T-helper 2 cell treated with Interferon-gamma antibody and Interleukin-4, amounts not matched to agents 5 μg/mL and 100 μg/mL, for 36 hours (primary cell): ENCODE measurements at regions not wholly inside any gene's neighbourhood (a gene's known extent, or its start where the extent isn't known, plus 50 kb on each side); places are given as distances from the start of the nearest gene placed in this dataset.

Experiments
- DNase-seq: peaks from one replicate; pipeline ENCODE4 v3.0.0; 2021; ENCODE audit warnings: low spot score
- H3K27ac Mint-ChIP-seq: one replicate; pipeline ENCODE4 v1.8.0; 2021; ENCODE audit warnings: mild to moderate bottlenecking, mixed read lengths
- H3K27me3 Mint-ChIP-seq: one replicate; pipeline ENCODE4 v1.8.0; 2021; ENCODE audit warnings: low read depth, mixed read lengths
- H3K36me3 Mint-ChIP-seq: one replicate; pipeline ENCODE4 v1.8.0; 2021; ENCODE audit warnings: low read depth, mixed read lengths
- H3K4me1 Mint-ChIP-seq: one replicate; pipeline ENCODE4 v1.8.0; 2021; ENCODE audit warnings: low read depth, mixed read lengths
- H3K4me3 Mint-ChIP-seq: one replicate; pipeline ENCODE4 v1.8.0; 2022; ENCODE audit warnings: mild to moderate bottlenecking, moderate library complexity, mixed read lengths
- H3K9me3 Mint-ChIP-seq: one replicate; pipeline ENCODE4 v1.8.0; 2021; ENCODE audit warnings: mixed read lengths

- Mint-ChIP-seq H3K27me3 (no peaks in the 10 kb centered on the region), H3K4me1 (no peaks in the 10 kb centered on the region), H3K9me3 (no peaks in the 10 kb centered on the region), H3K4me3 (no peak overlapping the region), H3K27ac (no peak overlapping the region), H3K36me3 (no peaks in the 10 kb centered on the region)
- DNase-seq: no peak
Measured at GRCh38 chr10:111432588-111432987, 355.8 kb downstream of the ADRA2A start.

DNA sequence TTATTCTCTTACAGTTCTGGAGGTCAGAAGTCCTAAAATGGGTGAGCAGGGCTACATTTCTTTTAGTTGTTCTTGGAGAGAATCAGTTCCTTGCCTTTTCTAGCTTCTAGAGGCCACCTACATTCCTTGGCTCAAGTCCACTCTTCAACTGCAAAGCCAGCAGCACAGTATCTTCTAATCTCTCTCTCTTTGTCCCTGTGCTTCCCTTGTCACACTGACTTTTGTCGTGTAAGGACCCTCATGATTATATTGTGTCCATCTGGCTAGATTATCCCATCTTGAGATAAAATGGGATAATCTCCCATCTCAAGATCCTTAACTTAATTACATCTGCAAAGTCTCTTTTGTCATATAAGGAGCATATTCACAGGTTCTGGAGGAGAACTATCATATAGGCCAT is 359.0 kb downstream of the ADRA2A start:
- Mint-ChIP-seq H3K36me3 (no peaks in the 10 kb centered on the region), H3K9me3 (no peaks in the 10 kb centered on the region), H3K27me3 (no peaks in the 10 kb centered on the region), H3K4me1 (no peaks in the 10 kb centered on the region), H3K4me3 (no peak overlapping the region), H3K27ac (no peak overlapping the region)
- DNase-seq: no peak

DNA sequence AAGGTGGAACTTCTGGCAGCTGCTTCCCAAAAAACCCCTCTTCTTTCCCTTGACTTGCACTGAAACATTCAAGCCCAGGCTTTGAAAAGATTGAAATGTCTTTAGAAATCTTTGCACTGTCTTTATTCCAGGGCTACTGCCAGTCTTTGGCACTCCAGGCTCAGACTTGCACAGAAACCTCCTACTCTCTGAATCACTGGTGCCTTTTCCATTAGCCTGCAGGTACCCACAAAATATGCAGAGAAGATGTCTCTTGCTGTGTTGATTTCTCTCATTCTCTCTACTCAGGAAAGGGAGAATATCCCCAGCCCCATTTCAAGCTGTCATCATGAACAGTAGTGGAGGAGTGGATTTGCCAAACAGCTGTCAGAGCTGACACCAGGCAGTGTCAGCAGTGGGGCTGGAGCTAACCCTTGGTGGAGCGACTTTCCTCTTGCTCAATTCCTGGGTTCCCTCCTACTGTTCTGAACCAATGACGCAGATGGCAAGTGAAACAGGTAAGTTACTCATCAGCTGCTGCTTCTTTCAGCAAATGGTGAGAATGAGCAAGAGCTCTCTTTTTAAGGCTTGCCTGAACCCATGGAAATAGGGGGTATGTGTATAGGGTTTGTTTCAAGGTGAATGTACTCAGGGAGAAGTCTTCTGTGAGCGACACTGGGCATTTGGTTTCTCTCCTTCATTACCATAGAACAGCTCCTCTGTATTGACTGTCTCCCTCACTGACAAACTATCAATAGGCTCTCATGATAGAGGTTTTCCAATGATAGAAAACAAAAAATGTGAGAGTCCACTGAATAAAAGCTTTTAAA is 362.4 kb downstream of the ADRA2A start:
- no peaks in the 10 kb centered on the region for H3K4me1 Mint-ChIP-seq
- H3K36me3 Mint-ChIP-seq: no peaks in the 10 kb centered on the region
- no peak overlapping the region for H3K27ac Mint-ChIP-seq
- H3K4me3 Mint-ChIP-seq: no peak overlapping the region
- no peaks in the 10 kb centered on the region for H3K9me3 Mint-ChIP-seq
- no peaks in the 10 kb centered on the region for H3K27me3 Mint-ChIP-seq
- DNase-seq: no peak

DNA sequence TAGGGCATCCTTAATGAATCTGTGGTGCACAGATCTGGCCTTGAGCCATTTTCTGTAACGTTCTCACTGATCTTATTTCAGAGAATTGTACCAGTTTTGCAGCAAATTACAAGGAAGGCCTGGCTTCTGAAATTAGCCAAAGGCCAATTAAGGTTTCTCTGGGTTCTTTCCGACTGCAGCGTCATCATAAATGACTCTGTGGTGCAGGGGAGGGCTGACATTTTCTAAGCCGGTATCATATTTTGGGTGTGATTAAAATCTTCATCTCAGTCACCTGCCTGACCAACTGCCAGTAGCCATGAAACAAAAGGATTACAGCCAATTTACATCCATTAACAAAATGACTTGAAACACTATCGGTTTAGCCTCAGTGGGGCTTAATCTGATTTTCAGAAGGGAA is 363.7 kb downstream of the ADRA2A start:
- Mint-ChIP-seq H3K27me3 (no peaks in the 10 kb centered on the region), H3K9me3 (no peaks in the 10 kb centered on the region), H3K36me3 (no peaks in the 10 kb centered on the region)

DNA sequence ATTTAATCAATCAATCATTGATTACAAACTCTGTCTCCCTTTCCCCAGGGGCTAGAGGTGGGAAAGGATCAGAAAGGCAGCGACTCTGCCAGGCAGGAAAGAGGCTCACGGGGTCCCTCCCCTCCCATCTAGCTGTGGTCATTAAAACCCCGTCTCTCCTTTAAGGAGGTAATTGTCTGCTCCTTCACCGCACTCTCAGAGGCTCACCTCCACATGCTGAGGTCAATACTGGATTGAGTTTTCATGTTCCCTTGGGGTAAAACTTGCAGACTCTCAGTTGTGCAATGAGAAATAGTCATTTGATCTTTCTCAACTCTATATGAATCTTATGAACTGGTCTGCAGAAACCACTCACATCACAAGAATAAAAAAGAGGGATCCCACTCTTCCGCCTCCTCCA is 368.8 kb downstream of the ADRA2A start:
- no peaks in the 10 kb centered on the region for H3K4me1 Mint-ChIP-seq

More for the DNA sequence above, 363.7 kb downstream of the ADRA2A start:
- Mint-ChIP-seq H3K4me3 (no peak overlapping the region), H3K27ac (no peak overlapping the region), H3K4me1 (no peaks in the 10 kb centered on the region)
- DNase-seq: no peak

DNA sequence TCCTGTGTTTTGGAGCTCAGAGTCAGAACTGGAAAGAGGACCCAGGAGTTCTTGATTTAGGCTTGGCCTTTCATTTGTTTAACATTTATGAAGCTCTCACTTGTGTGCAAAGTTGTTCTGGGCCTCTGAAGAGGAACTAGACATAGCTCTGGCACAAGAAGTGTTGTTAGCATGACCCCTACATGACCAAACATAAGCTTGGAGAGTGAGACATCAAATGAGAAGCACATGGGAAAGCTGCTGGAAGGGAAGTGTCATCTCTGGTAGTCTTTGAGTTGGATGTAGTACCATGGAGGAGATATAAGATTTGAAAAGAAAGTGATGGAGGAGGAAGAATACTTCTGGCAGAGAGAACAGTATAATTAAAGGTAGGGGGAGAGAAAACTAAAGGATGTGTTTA is 370.1 kb downstream of the ADRA2A start:
- H3K4me1 Mint-ChIP-seq: no peaks in the 10 kb centered on the region
- H3K27ac Mint-ChIP-seq: no peak overlapping the region
- no peaks in the 10 kb centered on the region for H3K27me3 Mint-ChIP-seq
- no peak overlapping the region for H3K4me3 Mint-ChIP-seq
- no peaks in the 10 kb centered on the region for H3K36me3 Mint-ChIP-seq
- no peaks in the 10 kb centered on the region for H3K9me3 Mint-ChIP-seq
- no peak for DNase-seq

More for the DNA sequence above, 368.8 kb downstream of the ADRA2A start:
- H3K36me3 Mint-ChIP-seq: no peaks in the 10 kb centered on the region
- no peak overlapping the region for H3K4me3 Mint-ChIP-seq
- H3K27ac Mint-ChIP-seq: no peak overlapping the region
- no peak for DNase-seq
- no peaks in the 10 kb centered on the region for H3K27me3 Mint-ChIP-seq
- no peaks in the 10 kb centered on the region for H3K9me3 Mint-ChIP-seq

DNA sequence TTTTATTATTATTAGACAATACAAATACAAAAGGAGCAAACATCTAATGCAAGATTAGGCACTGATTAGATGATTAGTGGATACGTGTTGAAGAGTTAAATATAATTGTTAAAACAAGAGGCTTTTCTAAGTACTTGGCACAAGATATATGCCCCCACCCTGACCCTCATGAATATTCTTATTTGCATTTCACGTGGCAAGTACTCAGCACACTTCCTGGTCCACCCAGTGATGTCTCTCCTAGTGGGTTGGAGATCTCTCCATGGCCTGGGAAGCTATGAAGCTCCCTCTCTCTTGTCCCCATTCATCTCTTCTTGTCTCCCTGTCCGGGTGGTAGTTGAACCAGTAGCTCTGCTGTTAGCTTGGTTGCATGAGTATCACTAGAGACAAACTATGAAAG is 375.3 kb downstream of the ADRA2A start:
- Mint-ChIP-seq H3K27me3 (no peaks in the 10 kb centered on the region), H3K4me1 (no peaks in the 10 kb centered on the region), H3K27ac (no peak overlapping the region), H3K9me3 (no peaks in the 10 kb centered on the region), H3K36me3 (no peaks in the 10 kb centered on the region), H3K4me3 (no peak overlapping the region)
- no peak for DNase-seq

- Mint-ChIP-seq H3K9me3 (no peaks in the 10 kb centered on the region), H3K4me1 (no peaks in the 10 kb centered on the region), H3K36me3 (no peaks in the 10 kb centered on the region), H3K27me3 (no peaks in the 10 kb centered on the region), H3K27ac (no peak overlapping the region), H3K4me3 (no peak overlapping the region)
- DNase-seq: no peak
Measured at GRCh38 chr10:111455776-111456426, 379.1 kb downstream of the ADRA2A start.

GRCh38 chr10:111458256-111458655 is 381.4 kb downstream of the ADRA2A start:
- no peaks in the 10 kb centered on the region for H3K9me3 Mint-ChIP-seq
- no peak for DNase-seq
- no peaks in the 10 kb centered on the region for H3K4me1 Mint-ChIP-seq
- no peak overlapping the region for H3K27ac Mint-ChIP-seq
- H3K4me3 Mint-ChIP-seq: no peak overlapping the region
- H3K27me3 Mint-ChIP-seq: no peaks in the 10 kb centered on the region
- no peaks in the 10 kb centered on the region for H3K36me3 Mint-ChIP-seq

DNA sequence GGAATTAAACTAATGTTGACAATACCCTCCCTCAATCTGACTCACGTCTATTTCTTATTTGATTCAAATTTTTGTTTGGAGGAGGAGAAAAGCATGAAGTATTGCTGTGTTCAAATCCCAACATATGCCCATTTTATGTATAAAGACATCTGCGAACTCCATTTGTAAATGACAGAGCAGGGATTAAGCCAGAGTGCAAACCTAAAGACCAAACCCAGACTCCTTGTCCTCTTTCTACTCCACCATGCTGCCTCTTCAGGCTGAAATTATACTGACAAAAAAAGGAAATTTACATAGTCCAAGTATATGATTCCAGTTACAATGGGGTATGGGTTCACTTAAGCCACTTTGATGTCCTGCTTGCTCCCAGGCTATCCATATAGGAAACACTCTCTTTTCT is 383.1 kb downstream of the ADRA2A start:
- no peaks in the 10 kb centered on the region for H3K4me1 Mint-ChIP-seq
- H3K36me3 Mint-ChIP-seq: no peaks in the 10 kb centered on the region
- H3K9me3 Mint-ChIP-seq: no peaks in the 10 kb centered on the region
- no peak for DNase-seq
- no peak overlapping the region for H3K27ac Mint-ChIP-seq
- no peak overlapping the region for H3K4me3 Mint-ChIP-seq
- H3K27me3 Mint-ChIP-seq: no peaks in the 10 kb centered on the region

DNA sequence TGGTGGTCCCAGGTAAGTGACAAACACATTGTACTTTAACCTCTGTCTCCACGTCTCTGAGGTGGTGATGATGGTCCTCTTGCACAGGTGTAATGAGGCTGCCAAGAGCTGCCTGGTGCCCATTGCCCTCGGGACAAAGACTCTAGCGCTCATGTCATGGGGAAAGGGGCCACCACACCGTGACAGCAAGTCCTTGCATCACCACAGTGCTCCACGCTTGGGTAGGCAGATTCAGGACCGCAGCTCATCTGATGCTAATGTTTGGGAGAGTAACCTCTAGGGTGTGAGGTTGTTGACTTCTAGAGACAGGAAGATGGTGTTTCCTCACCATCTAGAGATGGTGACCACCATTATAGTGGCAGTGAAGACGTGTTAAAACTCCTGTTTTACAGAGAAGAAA is 395.6 kb downstream of the ADRA2A start:
- Mint-ChIP-seq H3K9me3 (no peaks in the 10 kb centered on the region), H3K4me1 (no peaks in the 10 kb centered on the region), H3K27ac (no peak overlapping the region), H3K27me3 (no peaks in the 10 kb centered on the region), H3K4me3 (no peak overlapping the region), H3K36me3 (no peaks in the 10 kb centered on the region)
- DNase-seq: no peak

DNA sequence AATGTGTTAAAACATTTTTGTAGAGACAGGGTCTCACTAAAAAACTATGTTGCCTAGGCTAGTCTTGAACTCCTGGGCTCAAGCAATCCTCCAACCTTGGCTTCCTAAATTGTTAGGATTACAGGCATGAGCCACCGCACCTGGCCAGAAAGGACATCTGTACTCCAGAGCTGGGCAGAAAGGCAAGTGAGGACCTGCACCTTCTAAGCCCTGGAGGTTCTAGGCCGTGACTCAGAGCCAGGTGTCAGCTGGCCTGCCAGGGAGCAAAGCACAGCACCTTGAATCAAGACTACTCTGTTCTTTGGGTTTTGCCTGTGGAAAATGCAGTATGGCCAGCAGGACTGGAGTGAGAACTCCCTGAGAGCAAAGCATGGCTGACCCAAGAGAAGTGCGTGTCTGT is 396.5 kb downstream of the ADRA2A start:
- Mint-ChIP-seq H3K27ac (no peak overlapping the region), H3K27me3 (no peaks in the 10 kb centered on the region), H3K9me3 (no peaks in the 10 kb centered on the region), H3K4me1 (no peaks in the 10 kb centered on the region), H3K4me3 (no peak overlapping the region), H3K36me3 (no peaks in the 10 kb centered on the region)
- DNase-seq: no peak

- H3K27ac Mint-ChIP-seq: no peak overlapping the region
- H3K9me3 Mint-ChIP-seq: no peaks in the 10 kb centered on the region
- no peaks in the 10 kb centered on the region for H3K27me3 Mint-ChIP-seq
- DNase-seq: no peak
- H3K4me3 Mint-ChIP-seq: no peak overlapping the region
- H3K4me1 Mint-ChIP-seq: no peaks in the 10 kb centered on the region
- no peaks in the 10 kb centered on the region for H3K36me3 Mint-ChIP-seq
Measured at GRCh38 chr10:111474786-111475185, 398.0 kb downstream of the ADRA2A start.

DNA sequence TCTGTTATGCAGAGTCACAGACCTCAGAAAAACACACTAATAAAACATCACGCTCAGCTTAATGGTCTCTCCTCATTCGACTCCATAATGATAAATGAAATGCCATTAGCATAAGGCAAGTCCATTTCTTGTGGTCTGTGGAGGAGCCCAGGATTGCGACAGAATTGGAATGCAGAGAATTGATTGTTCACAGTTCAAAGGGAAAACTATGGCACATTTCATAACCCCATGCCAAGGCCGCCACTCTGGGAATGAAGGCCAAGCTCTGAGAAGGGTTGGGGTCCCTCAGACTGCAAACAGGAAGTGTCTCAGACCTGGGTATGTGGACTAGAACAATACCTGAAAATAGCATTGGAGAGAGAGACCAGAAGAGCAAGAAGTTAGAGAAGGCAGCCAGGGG is 398.9 kb downstream of the ADRA2A start:
- H3K27me3 Mint-ChIP-seq: no peaks in the 10 kb centered on the region
- H3K4me3 Mint-ChIP-seq: no peak overlapping the region
- no peak for DNase-seq
- no peaks in the 10 kb centered on the region for H3K4me1 Mint-ChIP-seq
- H3K36me3 Mint-ChIP-seq: no peaks in the 10 kb centered on the region
- no peaks in the 10 kb centered on the region for H3K9me3 Mint-ChIP-seq
- no peak overlapping the region for H3K27ac Mint-ChIP-seq

- no peak for DNase-seq
- Mint-ChIP-seq H3K27me3 (no peaks in the 10 kb centered on the region), H3K4me3 (no peak overlapping the region), H3K4me1 (no peaks in the 10 kb centered on the region), H3K9me3 (no peaks in the 10 kb centered on the region), H3K36me3 (no peaks in the 10 kb centered on the region), H3K27ac (no peak overlapping the region)
Measured at GRCh38 chr10:111478651-111479050, 401.8 kb downstream of the ADRA2A start.
